Gastrocnemius medialis (tissue), 4 donors: ENCODE measurements at regions not wholly inside any gene's neighbourhood (a gene's known extent, or its start where the extent isn't known, plus 50 kb on each side); places are given as distances from the start of the nearest gene placed in this dataset.

Experiments
- CTCF ChIP-seq, 5 experiments: fragments of 450-650 bp in 3 of 5; fragments of 200-600 bp in 2 of 5; sonication (generic) in 2 of 5; IDR thresholded peaks in 4 of 5; conservative IDR thresholded peaks in 1 of 5; 1 replicate in 4 of 5; 2 replicates in 1 of 5; pipeline ENCODE4 v1.5.1; 2016 to 2019; ENCODE audit warnings: antibody characterized with exemption in 5 of 5, mild to moderate bottlenecking in 3 of 5, moderate library complexity in 3 of 5
- POLR2A ChIP-seq, 2 donors: fragments of 450-650 bp; IDR thresholded peaks; one replicate each; pipeline ENCODE4 v1.6.1; 2017; ENCODE audit warnings: antibody characterized with exemption in 2 of 2, mild to moderate bottlenecking in 2 of 2, moderate library complexity in 2 of 2

DNA sequence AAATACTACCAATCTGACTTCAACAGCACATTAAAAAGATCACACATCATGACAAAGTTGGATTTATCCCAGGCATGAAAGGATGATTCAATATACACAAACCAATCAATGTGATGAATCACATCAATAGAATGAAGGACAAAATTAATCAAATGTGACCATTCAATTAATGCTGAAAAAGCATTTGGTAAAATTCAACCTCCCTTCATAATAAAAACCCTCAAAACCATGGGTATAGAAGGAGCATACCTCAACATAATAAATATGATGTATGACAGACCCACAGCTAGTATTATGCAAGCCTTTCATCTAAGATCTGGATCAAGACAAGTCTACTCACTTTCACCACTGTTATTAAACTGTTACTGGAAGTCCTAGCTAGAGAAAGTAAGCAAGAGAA lies 921.7 kb upstream of the RAG2 start:
- TF ChIP-seq POLR2A (IDR thresholded peaks at IDR 0.05) (no peak), CTCF (IDR thresholded peaks at IDR 0.05 in 4 of 5, conservative IDR thresholded peaks at IDR 0.05 in 1 of 5) (no peak)
